GM12878 (cell line): ENCODE measurements at regions not wholly inside any gene's neighbourhood (a gene's known extent, or its start where the extent isn't known, plus 50 kb on each side); places are given as distances from the start of the nearest gene placed in this dataset.

Source experiments
- ATAC-seq: fragments of 200-7000 bp; cut with Tn5 transposase; 3 replicates; pipeline ENCODE4 v1.9.1; 2020; ENCODE audit warnings: mild to moderate bottlenecking, moderate library complexity
- BruUV-seq: library from RNA; stranded (reverse); fragments of 400-500 nt; replicated peaks from 2 replicates; lab custom pipeline; 2021; lab: Mats Ljungman, UMichigan
- CTCF ChIA-PET: fragments of 300-600 bp; sonication (Branson Sonifier 250); formaldehyde crosslinking; extraction: SDS; loops from one replicate; lab custom pipeline; 2021; ENCODE audit warnings: inconsistent platforms; lab: Yijun Ruan, JAX
- POLR2A ChIA-PET: fragments of 350-600 bp; formaldehyde crosslinking; extraction: SDS; loops from one replicate; lab custom pipeline; 2021; ENCODE audit warnings: inconsistent platforms; lab: Charles Lee
- RAD21 ChIA-PET: fragments of 300-600 bp; sonication (Branson Sonifier 250); formaldehyde crosslinking; loops from one replicate; lab custom pipeline; 2023; ENCODE audit warnings: antibody characterized with exemption; ENCODE audit not compliant: unreplicated experiment; lab: Charles Lee
- SMC1A ChIA-PET: fragments of 300-600 bp; sonication (Branson Sonifier 250); formaldehyde crosslinking; loops from one replicate; lab custom pipeline; 2023; ENCODE audit not compliant: unreplicated experiment, uncharacterized antibody; lab: Charles Lee
- DNase-seq: peaks from one replicate; pipeline ENCODE4 v3.0.0-alpha.2; 2011; ENCODE audit warnings: low read depth, low spot score
- FAIRE-seq: peaks from 3 replicates; lab custom pipeline; 2011; peaks lifted over from hg19 to GRCh38; lab: Jason Lieb, UNC
- H2AFZ ChIP-seq: 2 replicates; pipeline ENCODE4 v1.6.0; 2011; ENCODE audit warnings: low read depth, low read length, control low read depth; ENCODE audit not compliant: control insufficient read depth
- H3K27ac ChIP-seq: 2 replicates; pipeline ENCODE4 v1.5.1; 2011; ENCODE audit warnings: control low read depth; ENCODE audit not compliant: control insufficient read depth, insufficient read depth
- H3K27me3 ChIP-seq, 2 experiments: replicated peaks in 1 of 2; 2 replicates each; pipeline versions ENCODE4 v1.6.0 to v1.6.1; 2011; ENCODE audit warnings: low read length in 1 of 2; ENCODE audit not compliant: control insufficient read depth in 2 of 2, insufficient read depth in 2 of 2
- H3K36me3 ChIP-seq, 2 experiments: 2 replicates each; pipeline ENCODE4 v1.5.1; 2011; ENCODE audit warnings: low read length in 1 of 2; ENCODE audit not compliant: control insufficient read depth in 2 of 2, insufficient read depth in 2 of 2
- H3K4me1 ChIP-seq: 2 replicates; pipeline ENCODE4 v1.6.1; 2011; ENCODE audit warnings: mild to moderate bottlenecking, low read length, moderate library complexity, mixed read lengths; ENCODE audit not compliant: control insufficient read depth, insufficient read depth
- H3K4me2 ChIP-seq: 2 replicates; pipeline ENCODE4 v1.6.0; 2011; ENCODE audit warnings: control low read depth; ENCODE audit not compliant: control insufficient read depth, insufficient read depth
- H3K4me3 ChIP-seq: fragments of 200-600 bp; sonication (generic); 2 replicates; pipeline ENCODE4 v1.5.1; 2016
- H3K79me2 ChIP-seq: 2 replicates; pipeline ENCODE4 v1.6.0; 2011; ENCODE audit warnings: low read length; ENCODE audit not compliant: control insufficient read depth, insufficient read depth
- H3K9ac ChIP-seq: 2 replicates; pipeline ENCODE4 v1.8.0; 2011; ENCODE audit warnings: low read length, control low read depth, mixed read lengths; ENCODE audit not compliant: control insufficient read depth, insufficient read depth
- H3K9me3 ChIP-seq: replicated peaks from 3 replicates; pipeline ENCODE4 v1.5.1; 2011; ENCODE audit warnings: mild to moderate bottlenecking, low read length; ENCODE audit not compliant: control insufficient read depth, insufficient read depth
- H4K20me1 ChIP-seq: 2 replicates; pipeline ENCODE4 v1.6.0; 2011; ENCODE audit not compliant: control insufficient read depth, insufficient read depth
- BACH1 ChIP-seq: fragments of 450-650 bp; IDR thresholded peaks from 2 replicates; pipeline ENCODE4 v1.6.1; 2017; ENCODE audit warnings: mild to moderate bottlenecking, borderline replicate concordance
- GATAD2B ChIP-seq: fragments of 450-650 bp; conservative IDR thresholded peaks from 2 replicates; pipeline ENCODE4 v1.6.1; 2017; ENCODE audit warnings: low read depth, mild to moderate bottlenecking, moderate library complexity
- MTA2 ChIP-seq: fragments of 450-650 bp; IDR thresholded peaks from 2 replicates; pipeline ENCODE4 v1.6.1; 2016; ENCODE audit warnings: low read depth, mild to moderate bottlenecking, moderate library complexity
- MYC ChIP-seq: IDR thresholded peaks from 2 replicates; pipeline ENCODE4 v1.6.1; 2011; ENCODE audit warnings: mild to moderate bottlenecking, low read length, moderate library complexity, inconsistent platforms; ENCODE audit not compliant: insufficient read depth, insufficient replicate concordance, insufficient read length, severe bottlenecking
- NBN ChIP-seq: fragments of 450-650 bp; IDR thresholded peaks from 2 replicates; pipeline ENCODE4 v1.6.1; 2016
- NR2C1 ChIP-seq: fragments of 450-650 bp; IDR thresholded peaks from 2 replicates; pipeline ENCODE4 v1.6.1; 2017; ENCODE audit warnings: antibody characterized with exemption, mild to moderate bottlenecking, moderate library complexity
- RBBP5 ChIP-seq: fragments of 200-600 bp; sonication (generic); conservative IDR thresholded peaks from 2 replicates; pipeline ENCODE4 v1.6.1; 2016
- RELA ChIP-seq: fragments of 450-650 bp; IDR thresholded peaks from 2 replicates; pipeline ENCODE4 v1.8.0; 2014; ENCODE audit warnings: borderline replicate concordance; ENCODE audit not compliant: partially characterized antibody
- ZNF274 ChIP-seq: IDR thresholded peaks from one replicate; pipeline ENCODE4 v1.8.0; 2011; ENCODE audit not compliant: insufficient read length, insufficient read depth
- WGBS: methylation state at CpG from one replicate; pipeline ENCODE4 v1.1.6; 2016; ENCODE audit warnings: low lambda C conversion rate; ENCODE audit not compliant: insufficient replicate concordance, insufficient coverage; ENCODE audit errors: missing lambda C conversion rate; 5-methylcytosine and 5-hydroxymethylcytosine counted together
- in situ Hi-C: fragments of 300-500 bp; cut with MboI; formaldehyde crosslinking; loops from 9 replicates; pipeline ENCODE4 v1.14.3; 2018; ENCODE audit warnings: mixed read lengths
- intact Hi-C: fragments of 100-400 bp; cut with micrococcal nuclease; formaldehyde crosslinking; loops from one replicate; pipeline ENCODE4 v1.14.2; 2022; ENCODE audit not compliant: unreplicated experiment
- TF ChIP-seq, protein P1 (sequence below): fragments of 450-650 bp; IDR thresholded peaks from 2 replicates; pipeline ENCODE4 v1.6.1; 2016; ENCODE audit warnings: mild to moderate bottlenecking
- TF ChIP-seq, protein P2 (sequence below): IDR thresholded peaks from 2 replicates; pipeline ENCODE4 v1.6.1; 2011; ENCODE audit warnings: low read depth, mild to moderate bottlenecking, low read length, moderate library complexity, borderline replicate concordance; ENCODE audit errors: extremely low read depth

DNA sequence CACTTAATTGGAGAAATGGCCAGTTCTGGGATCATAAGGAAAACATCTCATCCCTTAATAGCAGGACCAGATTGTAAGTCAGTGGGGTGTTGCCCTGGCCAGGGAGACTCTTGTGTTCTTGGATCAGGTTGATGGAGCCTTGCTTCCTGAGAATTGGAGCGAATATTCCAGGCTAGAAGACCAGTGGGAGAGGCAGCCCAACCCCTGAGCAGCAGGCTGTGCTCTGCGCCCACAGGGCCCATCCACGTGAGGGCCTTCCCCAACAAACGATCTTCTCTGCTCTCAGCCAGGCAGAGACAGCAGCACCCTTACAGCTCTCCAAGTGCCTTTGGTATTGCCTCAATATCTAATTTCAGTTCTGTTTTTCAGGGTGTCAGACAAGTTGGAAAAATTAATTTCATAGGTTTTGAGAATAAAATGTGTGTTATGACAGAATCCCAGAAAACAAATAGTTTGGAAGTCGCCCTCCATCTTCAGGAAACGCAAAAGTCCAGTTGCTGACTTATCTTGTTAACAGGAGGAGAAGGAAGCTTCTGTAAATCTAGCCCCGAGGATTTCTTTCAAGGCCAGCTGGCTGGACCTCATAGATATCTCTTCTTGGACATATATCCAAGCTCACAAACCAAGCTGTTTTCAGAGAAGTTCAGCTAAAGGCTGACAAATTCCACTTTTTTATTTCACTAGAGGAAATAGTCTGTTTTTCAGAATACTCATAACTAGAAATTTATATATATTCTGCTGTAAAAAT is 105.5 kb downstream of the COPS8 start:
- CTCF ChIA-PET: interaction anchor here (0.5 to 1.3 kb wide), 3 partner anchors 11 to 745 kb away, joined by 3 read pairs; no protein-coding TSS in a partner anchor
- DNase-seq: no peak
- intact Hi-C loops: no loop called here

More for the DNA sequence above, 105.5 kb downstream of the COPS8 start:
- Histone ChIP-seq H3K4me1 (no peaks in the 10 kb centered on the region), H3K9ac (no peak overlapping the region), H2AFZ (no peak overlapping the region), H3K27me3 (no peaks in the 10 kb centered on the region; a peak in 1 of 4 replicates), H3K9me3 (no peaks in the 10 kb centered on the region), H3K4me3 (no peak overlapping the region), H3K4me2 (no peak overlapping the region), H3K79me2 (no peaks in the 10 kb centered on the region), H4K20me1 (no peaks in the 10 kb centered on the region), H3K27ac (no peak overlapping the region), H3K36me3 (no peaks in the 10 kb centered on the region)
- no TSS peak for BruUV-seq
- FAIRE-seq (no peak), ATAC-seq (no peak)
- TF ChIP-seq MYC (no peak), ZNF274 (no peak), RELA (no peak), RBBP5 (no peak), NR2C1 (no peak), BACH1 (no peak), GATAD2B (no peak), NBN (no peak), MTA2 (no peak)
- TF ChIP-seq, protein P1, sequence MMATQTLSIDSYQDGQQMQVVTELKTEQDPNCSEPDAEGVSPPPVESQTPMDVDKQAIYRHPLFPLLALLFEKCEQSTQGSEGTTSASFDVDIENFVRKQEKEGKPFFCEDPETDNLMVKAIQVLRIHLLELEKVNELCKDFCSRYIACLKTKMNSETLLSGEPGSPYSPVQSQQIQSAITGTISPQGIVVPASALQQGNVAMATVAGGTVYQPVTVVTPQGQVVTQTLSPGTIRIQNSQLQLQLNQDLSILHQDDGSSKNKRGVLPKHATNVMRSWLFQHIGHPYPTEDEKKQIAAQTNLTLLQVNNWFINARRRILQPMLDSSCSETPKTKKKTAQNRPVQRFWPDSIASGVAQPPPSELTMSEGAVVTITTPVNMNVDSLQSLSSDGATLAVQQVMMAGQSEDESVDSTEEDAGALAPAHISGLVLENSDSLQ: no peak
- TF ChIP-seq, protein P2, sequence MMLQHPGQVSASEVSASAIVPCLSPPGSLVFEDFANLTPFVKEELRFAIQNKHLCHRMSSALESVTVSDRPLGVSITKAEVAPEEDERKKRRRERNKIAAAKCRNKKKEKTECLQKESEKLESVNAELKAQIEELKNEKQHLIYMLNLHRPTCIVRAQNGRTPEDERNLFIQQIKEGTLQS: no peak
- POLR2A ChIA-PET: no interaction called here
- RAD21 ChIA-PET: interaction anchor here (1.8 kb wide), 1 partner anchor 11 kb away, joined by 4 read pairs; no protein-coding TSS in a partner anchor
- in situ Hi-C loops: no loop called here
- SMC1A ChIA-PET: interaction anchor here (1.0 to 1.6 kb wide), 2 partner anchors 10 to 12 kb away, joined by 3 to 6 read pairs; no protein-coding TSS in a partner anchor
- WGBS: 18% methylated on average over 7 of the region's 7 CpGs
